Retinal pigment epithelial cell (primary cell): ENCODE measurements at regions not wholly inside any gene's neighbourhood (a gene's known extent, or its start where the extent isn't known, plus 50 kb on each side); places are given as distances from the start of the nearest gene placed in this dataset.

Source experiments
- DNase-seq: peaks from one replicate; pipeline ENCODE4 v3.0.0-alpha.2; 2010; ENCODE audit warnings: low read depth
- H3K4me3 ChIP-seq: 2 replicates; pipeline ENCODE4 v1.5.1; 2011; ENCODE audit warnings: mild to moderate bottlenecking, low read length, control low read depth, moderate library complexity
- TF ChIP-seq, protein P1 (sequence below): conservative IDR thresholded peaks from 2 replicates; pipeline ENCODE4 v1.5.1; 2011; ENCODE audit warnings: low read depth, low read length, control low read depth, inconsistent platforms

DNA sequence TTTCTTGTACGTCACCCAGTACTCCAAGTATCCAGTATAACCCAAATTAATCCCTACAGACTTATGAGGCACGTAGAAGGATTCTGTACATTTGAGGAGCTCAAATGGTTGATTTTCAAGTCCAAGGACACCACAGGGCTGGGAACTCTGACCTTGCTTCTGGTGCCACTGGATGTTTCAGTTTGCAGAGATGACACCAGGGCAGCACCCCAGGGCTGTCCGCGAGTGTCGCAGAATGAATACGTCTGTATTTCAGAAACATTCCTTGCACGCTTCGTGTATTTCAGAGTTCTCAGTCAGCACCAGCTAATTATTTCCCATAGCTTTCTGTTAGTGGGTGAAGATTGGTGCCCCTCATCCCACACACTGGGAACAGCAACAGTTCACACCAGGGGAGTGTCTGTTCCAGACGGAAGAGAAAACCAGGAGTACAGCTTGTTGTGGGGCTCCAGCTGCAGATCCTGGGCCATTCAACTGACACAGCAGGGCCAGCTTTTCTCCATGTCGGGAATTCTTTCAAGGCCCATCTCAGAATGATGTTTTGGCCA is 159.2 kb downstream of the RHOU start:
- DNase-seq = no peak
- TF ChIP-seq, protein P1, sequence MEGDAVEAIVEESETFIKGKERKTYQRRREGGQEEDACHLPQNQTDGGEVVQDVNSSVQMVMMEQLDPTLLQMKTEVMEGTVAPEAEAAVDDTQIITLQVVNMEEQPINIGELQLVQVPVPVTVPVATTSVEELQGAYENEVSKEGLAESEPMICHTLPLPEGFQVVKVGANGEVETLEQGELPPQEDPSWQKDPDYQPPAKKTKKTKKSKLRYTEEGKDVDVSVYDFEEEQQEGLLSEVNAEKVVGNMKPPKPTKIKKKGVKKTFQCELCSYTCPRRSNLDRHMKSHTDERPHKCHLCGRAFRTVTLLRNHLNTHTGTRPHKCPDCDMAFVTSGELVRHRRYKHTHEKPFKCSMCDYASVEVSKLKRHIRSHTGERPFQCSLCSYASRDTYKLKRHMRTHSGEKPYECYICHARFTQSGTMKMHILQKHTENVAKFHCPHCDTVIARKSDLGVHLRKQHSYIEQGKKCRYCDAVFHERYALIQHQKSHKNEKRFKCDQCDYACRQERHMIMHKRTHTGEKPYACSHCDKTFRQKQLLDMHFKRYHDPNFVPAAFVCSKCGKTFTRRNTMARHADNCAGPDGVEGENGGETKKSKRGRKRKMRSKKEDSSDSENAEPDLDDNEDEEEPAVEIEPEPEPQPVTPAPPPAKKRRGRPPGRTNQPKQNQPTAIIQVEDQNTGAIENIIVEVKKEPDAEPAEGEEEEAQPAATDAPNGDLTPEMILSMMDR = no peak
- H3K4me3 ChIP-seq = no peak overlapping the region

DNA sequence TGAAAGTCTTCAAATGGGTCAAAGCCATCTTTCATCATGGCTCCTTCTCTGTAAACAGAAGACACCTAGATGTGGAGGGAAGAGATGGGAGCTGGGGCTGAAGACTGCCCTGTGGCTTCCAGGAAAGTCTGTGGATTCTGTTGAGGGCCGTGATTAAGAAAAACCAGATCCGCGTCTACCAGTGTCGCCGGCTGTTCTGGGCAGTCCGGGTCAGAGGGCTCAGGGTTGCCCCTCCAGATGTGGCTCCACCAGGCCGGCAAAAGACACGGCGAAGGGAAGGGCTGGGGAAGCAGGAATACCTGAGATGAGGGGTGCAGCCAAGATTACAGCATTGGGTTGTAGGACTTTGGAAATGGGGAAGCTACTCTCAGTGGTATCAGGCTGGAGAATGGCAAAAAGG is 162.6 kb downstream of the RHOU start:
- TF ChIP-seq, protein P1 = no peak
- H3K4me3 ChIP-seq = no peak overlapping the region
- DNase-seq = no peak

DNA sequence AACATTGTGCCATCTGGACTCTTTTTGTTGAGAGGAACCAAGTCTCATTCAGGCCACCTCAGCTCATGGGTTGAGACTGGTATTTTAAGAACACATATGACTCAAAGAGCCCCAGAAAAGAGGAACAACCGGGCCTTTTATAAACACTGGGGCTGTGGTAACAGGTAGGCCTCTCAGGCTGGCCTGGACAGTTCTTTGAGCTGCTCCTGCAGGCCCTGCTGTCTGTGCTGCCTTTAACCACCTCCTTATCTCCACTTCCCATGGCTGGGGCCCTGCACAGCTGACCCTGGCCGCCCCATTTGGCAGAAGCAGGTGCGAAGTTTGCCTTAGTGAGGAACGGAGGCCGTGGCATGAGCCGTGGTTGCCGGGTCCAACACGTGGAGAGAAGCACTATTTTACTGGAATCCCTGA is 163.3 kb downstream of the RHOU start:
- TF ChIP-seq, protein P1 = no peak
- no peak overlapping the region for H3K4me3 ChIP-seq
- DNase-seq = no peak

DNA sequence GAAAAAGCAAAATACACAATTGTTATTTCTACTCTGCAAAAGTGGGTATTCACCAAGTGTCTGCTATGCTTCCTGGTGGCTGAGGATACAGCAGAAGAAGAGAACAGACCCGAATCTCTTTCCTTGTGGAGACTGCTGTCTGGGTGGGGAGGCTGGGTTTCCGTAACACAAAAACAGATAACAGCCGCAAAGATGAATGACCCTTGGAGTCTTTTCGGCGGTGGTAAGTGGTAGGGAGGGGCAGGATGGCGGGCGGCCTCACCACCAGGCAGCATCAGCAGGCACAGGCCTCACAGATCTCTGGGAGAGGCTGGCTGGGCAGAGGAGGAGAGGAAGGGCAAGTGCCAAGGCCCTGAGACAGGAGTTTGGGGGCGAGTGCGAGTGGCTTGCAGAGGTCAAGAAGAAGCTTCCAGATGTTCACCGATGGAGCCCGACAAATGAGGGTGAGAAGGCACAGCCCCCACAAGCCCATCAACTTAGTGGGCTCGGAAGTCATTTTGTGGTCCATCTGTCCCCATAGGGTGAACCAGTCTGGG is 164.2 kb downstream of the RHOU start:
- TF ChIP-seq, protein P1 = no peak
- DNase-seq = no peak

DNA sequence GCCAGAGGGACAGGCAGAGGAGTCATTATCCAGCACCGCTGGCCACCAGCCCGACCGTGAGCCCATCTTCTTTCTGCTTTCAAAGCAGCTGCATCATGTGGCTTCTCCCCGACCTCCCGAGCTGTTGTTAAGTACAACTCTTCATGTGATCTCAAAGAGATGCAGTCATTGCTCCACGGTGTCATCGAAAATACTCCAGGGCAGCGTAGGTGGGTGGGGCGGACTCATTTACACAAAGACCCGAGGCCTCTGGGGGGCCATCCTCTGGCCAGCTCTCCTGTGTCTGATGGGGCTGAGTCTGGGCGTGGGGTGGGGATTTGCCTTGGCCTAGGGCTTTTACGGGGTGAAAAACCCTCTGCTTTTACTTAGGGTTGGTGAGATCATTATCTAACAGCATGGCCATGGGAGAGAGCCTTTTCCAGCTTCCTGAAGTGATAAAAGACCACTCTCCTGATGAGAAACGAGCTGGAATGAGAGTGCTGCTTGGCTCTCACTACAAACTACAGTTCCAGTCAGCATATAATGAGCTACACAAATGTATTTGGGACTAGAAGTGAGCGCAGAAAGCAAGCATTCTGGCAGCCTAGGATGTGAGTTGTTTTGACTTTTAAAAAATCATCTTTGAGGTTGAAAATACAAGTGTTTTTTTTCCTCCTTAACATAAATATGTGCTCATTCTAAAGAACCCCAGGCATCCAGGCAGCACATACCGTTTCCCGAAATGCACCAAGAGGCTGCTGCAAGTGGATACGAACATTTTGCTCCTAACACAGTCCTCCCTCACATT is 165.0 kb downstream of the RHOU start:
- no peak for DNase-seq
- TF ChIP-seq, protein P1 = no peak
- no peak overlapping the region for H3K4me3 ChIP-seq

More for the DNA sequence above, 164.2 kb downstream of the RHOU start:
- H3K4me3 ChIP-seq = no peak overlapping the region

DNA sequence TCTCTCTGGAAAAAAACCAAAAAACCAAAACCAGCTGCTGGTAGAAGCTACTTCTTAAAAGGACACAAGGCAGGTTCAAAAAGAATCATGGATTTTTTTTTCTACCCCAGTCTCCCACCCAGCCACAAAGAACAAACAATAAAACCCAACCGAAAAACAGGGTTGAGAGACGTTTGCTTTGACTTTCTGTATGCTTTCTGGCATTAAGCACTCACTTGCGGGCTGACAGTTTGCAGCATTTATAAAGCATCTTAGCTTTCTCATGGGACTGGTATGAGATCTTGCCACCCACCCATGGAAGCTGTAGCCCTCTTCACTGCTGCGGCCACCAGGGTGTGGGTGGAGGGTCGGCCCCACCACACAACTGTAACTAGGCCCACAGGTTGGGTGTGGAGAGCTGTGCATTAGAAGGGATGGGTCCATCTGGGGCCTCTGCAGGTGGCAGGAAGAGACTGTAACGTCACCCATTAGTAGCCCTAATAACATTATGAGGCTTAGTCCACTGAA is 165.7 kb downstream of the RHOU start:
- TF ChIP-seq, protein P1 = no peak
- no peak overlapping the region for H3K4me3 ChIP-seq
- no peak for DNase-seq
